A204.1 (cell line): ENCODE measurements at regions not wholly inside any gene's neighbourhood (a gene's known extent, or its start where the extent isn't known, plus 50 kb on each side); places are given as distances from the start of the nearest gene placed in this dataset.
A peak's percentile ranks its signal among the peaks of the same experiment; 100 is the strongest.

Experiments used
- FAIRE-seq: peaks from 2 replicates; lab custom pipeline; 2012; peaks lifted over from hg19 to GRCh38; lab: Jason Lieb, UNC

DNA sequence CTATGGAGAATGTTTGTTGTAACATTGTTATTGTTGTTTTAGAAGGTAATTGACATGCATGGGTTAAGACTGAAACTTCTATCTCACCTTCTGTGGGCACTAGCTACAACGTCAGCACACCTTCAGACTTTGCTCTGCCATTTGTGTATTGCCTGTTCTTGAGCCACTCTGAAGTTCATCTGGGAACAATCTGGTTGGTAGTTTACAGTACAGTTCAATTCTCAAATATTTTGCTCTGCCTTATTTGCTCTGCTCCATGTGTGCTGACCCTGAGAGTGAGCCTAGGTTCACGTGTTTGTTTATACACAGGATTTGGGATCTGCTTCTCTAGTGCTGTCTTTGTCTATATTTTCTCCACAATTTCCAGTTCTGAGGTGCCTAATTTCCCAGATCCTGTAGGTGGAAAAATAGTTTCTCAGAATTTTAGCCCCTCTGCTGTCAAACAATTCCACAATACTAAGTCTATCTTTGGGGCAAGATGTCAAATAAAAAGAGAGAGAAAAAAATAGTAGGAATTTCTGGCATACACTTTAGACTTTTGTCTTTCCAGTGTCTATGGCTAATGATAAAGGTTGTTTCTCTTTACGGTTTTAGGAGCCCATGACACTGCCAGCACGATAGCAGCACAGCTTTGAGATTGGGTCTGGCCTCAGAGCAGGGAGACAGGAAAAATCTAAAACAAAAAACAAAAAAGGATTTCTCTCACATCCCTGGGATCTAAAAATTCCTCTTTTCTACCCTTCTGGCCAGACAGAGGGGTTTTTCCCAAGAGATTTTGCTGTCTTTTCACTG is 721.4 kb downstream of the VGLL3 start:
- FAIRE-seq = no peak

DNA sequence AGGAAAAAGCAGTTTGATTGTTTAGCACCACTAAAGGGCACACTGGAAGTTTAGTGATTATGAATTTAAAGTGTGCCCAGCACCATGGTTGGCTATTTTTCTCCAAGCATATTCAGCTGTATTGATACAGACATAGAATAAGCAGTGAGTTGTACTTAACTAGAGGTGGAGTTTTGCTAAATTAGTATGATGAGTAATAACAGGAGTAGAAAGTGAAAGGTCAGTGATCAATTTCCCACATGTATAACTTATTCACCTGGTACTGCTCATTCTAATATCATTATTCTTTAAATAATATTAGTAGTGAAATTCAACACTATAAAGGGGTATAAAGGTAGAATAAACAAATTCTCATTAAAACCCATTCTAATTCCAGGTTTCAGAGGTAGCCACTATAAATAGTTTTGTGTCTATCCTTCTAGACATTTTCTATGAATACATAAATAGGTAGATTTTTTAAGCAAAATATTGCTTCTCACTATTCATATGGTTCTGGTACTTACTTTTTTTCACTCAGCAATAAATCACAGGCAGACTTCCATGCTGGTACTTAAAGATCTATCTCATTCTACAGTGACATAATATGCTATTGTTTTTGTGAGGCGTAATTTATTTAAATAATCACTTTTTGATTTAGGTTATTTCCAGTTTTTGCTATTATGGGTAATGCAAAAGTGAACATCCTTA is 732.9 kb downstream of the VGLL3 start:
- no peak for FAIRE-seq

DNA sequence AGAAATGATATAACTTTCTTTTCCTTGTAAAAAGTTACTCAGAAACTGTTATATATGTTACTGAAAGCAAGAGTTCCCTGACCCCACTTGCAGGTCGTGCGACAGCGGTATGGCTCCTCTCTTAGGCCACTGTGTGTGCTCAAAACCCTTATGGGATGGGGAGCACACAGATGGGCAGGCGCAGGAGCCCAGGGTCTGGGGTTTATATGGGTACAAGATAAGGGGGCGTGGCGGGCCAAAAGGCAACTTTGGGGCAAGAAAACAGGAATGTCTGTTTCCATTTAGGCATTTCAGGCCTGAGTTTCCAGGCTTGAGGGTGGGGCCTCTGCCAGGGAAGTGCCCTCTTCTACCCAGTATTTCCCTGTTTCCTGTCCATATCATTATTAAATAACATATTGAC is 736.5 kb downstream of the VGLL3 start:
- FAIRE-seq = no peak

DNA sequence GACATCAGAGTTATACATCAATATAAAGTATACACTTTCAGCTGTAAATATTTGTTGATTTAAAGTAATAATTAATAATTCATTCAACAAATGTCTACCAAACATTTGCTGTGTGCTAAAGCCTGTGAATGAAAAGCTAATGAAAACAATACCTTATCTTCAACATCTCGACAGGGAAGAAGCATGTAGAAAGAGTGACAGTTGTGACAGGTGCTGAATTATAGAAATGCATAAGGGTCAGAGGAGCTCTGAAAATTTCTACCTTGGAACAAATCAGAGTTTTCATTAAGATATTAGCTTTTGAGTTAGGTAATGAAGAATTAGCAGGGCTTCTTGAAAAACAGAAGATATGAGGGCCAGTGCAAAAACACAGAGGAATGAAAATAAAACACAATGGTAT is 739.2 kb downstream of the VGLL3 start:
- no peak for FAIRE-seq

DNA sequence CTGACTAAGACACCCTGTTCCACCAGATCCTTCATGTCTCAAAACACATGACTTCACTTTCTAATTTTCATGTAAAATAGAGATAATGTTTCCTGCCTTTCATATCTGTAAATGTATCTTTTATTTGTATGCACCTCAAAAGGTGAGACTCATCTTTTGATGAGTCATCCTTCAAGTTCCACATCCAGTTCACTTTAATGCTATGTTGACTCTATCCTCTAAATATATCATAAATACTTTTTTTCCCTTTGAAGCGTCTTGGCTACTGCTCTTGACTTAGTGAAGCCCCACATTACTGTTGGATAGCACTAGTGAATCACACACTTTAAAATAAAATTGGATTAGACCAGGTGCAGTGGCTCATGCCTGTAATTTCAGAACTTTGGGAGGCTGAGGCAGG is 741.1 kb downstream of the VGLL3 start:
- no peak for FAIRE-seq

DNA sequence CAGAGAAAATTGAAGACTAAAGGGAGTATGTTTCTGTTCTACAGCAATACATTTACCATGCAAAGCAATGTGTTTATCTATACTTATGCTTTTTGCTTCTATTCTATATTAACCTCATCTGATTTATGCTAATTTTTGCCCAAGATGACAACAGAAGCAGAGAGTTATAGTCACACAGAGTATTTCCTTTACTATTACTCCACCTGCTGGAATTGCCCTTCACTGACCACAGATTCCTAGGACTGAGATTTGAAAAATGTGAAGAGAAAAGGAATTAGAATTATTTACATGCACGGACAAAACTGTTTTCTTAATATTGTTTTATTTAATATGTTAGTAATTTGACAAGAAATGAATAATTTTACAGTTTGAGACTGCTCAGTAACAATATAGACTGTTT is 745.6 kb downstream of the VGLL3 start:
- FAIRE-seq = peak; percentile 91

DNA sequence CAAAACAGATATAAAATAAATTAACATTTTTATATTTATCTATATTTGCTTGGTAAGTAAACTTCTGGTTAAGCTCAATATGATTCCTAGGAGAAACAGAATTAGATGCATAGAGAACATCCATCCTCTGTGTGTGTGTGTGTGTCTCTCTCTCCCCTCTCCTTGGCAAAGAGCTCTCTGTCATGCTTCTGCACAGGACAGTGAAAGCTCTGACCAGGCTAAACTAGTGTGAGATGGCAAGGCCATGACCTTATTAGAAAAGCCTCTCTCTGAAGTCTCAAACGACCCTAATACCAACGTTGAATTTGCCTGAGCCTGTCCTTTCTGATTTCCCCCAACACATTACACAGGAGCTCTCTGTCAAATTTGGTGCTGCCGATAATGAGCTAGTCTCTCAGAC is 746.0 kb downstream of the VGLL3 start:
- no peak for FAIRE-seq

DNA sequence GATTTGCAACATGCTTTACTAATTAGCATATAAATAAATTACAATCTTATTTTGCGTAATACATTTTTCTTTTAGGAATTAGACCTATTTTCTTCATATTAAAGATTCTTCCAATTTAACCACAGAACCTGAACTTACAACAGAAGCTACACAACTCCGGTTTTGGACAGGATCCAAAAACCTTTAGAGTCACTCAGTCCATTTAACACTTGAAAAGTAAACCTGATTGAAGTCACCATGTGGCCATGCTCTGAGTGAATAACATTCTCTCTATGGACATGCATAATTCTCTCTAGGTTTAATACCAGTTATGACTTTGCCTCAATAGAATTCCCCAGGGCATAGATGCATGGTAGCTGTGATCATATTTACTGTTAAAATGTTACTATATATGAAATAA is 751.0 kb downstream of the VGLL3 start:
- FAIRE-seq = no peak

DNA sequence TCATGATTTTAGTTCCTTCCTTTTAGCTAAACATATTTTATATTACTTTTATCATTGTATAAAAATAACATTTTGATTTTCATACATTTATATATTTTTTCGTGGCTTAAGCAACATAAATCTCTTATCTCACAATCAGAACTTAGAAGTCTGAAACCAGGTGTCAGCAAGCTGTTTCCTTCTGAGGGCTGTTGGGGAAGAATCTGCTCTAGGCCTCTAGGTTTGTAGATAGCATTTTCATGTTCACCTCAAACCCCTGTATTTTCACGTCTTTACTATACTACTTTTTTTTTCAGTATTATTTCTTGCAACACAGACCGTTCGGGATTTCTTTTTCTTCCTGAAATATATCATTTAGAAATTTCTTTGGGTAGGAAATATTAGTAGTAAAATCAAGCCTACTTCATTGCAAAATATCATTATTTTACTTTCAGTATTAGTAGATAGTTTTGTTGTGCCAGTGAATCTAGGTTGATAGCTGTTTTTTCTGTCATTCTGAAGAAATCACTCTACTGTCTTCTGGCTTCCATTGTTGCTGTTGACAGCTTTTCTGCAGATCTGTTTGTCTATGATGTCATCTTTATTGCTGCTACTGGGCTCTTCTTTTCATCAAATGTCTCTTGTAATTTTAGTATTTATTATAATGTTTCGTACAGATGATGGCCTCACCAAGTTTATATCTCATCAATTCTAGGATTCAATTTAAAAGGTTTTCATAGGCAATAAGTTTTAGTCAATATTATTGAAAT is 756.3 kb downstream of the VGLL3 start:
- no peak for FAIRE-seq

DNA sequence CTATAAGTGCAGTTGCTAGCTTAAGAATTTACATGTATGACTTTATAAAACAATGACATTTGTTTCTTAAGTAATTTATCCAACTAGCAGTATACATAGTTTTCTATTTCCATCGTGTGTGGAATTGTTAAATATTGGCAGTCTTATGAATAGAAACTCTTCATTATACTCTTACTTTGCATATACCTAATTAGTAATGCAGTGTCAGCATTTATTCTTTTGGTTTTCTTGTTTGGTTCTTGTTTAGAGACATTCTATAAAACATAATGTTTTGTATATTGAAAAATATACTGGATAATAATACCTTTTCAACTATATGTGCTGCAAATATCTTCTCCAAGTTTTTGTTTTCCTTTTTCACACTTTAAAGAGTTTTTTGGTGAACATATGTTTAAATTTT is 760.2 kb downstream of the VGLL3 start:
- FAIRE-seq = no peak

DNA sequence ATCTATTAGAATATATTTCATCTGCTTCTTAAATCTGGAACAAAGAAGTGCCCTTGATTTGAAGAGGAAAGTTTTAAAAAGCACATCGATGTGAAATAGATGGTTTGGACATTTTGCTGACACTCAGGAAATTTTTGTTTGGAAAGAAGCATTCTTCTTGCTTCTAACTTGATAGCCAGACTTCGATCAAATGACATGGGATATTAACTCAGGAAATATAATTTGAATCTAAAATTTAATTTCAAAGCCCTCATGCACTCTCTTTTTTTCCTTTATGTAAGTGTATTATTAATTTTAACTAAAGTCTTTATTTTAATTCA is 761.2 kb downstream of the VGLL3 start:
- FAIRE-seq = no peak

DNA sequence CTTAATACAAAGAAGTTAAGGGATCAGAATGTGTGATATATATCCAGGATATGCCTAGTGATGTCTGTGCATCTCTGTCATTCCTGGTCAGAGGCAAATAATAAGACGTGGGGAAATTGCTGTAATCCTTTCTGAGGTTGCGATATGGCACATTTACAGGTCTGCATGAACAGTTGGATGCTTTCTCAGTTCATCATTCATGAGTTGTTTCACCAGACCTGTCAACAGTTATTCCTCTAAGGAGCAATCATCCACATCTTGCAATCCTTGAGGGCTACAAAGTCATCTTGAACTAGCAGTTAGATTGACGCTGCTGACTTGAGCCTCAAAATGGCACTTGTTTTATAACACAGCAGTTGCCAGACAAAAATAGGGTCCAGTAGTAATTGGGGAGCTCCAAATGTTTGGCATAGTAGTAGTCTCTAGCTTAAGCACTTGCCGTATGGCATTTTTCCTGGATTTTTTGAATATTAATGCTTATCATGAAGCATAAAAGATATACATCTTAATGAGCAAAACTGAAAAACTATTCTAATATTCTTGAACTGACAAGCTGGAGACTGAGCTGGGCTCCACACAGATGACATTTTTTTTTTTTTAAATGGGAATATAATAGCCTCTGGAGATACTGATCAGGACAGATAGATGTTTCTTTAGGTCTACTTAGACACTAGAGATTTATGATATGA is 761.7 kb downstream of the VGLL3 start:
- FAIRE-seq = no peak

DNA sequence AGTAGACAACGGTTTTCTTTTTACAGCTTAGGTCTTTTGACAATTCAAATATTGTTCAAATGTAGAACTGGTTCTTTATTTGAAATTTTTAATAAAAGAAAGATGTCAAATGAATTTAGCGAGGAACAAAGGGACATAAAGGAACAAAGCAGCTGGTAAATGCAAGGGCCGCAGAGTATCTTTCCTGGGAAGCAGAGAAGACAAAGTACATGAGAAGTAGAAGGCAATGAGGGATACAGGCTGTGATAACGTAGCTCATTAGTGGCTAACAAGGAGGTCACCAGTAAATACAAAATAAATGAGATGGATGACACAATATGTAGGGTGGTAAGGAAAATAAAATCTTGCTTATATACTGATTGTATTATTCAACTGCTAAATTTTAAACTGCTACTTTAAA is 762.8 kb downstream of the VGLL3 start:
- FAIRE-seq = no peak

DNA sequence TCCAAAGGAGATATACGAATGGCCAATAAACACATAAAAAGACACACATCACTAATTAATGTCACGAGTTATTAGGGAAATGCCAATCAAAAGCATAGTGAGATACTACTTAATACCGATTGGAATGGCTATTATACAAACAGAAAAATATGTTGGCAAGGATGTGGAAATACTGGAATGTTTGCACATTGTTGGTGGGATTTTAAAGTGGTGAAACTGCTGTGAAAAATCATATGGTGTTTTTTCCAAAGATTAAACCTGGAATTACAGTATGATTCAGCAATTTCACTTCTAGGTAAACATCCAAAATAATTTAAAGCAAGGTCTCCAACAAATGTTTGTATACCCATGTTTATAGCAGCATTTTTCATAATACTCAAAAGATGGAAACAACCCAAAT is 765.5 kb downstream of the VGLL3 start:
- FAIRE-seq = no peak

DNA sequence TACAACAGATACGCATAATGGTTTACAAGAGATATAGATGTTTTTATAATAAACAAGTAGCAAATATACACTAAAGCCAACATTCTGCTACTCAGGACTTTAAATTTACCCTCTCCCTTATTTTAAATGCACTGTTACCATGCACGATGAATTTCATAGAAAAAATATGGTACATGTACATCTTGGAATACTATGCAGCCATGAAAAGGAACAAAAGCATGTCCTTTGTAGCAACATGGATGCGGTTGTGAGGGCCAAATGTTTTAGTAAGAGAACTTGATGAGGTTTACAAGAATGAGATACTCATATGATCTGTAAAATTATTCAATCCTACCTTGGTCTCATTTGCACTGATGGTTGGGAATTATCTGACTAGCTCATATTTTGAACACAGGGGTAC is 769.3 kb downstream of the VGLL3 start:
- FAIRE-seq = no peak

DNA sequence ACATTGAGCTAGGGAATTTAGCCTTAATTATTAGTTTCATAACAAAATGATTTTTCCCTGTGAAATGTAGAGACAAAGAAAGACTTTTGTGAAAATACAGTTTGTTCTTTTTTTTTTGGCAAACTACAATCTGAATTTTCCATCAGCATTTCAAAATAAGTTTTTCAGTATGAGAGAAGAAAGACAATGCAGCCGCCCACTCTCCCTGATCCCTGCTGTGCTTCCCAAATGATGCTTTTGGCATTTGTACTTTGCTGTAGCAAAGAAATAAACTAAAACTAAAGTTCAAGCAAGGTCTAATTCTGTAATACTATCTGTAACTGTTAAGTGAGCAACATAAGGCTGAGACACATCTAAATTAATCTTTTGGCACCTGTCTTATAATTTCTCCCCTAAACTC is 782.2 kb downstream of the VGLL3 start:
- no peak for FAIRE-seq

DNA sequence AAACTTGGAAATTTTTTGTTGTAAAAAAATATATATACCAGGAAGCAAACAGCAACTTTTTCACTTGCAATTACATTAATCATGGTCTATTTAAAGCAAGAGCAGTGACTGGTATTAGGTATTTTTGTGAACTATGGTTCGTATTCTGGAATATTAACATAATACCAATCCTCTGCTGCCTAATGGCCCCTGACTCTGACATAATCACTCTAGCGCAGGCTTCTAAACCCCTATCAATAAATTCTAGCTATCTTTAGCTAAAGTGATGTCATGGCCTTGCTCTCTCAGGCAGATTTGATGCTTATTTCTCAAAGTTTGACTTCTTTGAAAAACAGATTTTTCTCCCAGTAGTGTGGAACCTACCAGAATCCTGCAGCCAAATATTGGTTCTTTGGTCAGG is 808.3 kb downstream of the VGLL3 start:
- FAIRE-seq = no peak

DNA sequence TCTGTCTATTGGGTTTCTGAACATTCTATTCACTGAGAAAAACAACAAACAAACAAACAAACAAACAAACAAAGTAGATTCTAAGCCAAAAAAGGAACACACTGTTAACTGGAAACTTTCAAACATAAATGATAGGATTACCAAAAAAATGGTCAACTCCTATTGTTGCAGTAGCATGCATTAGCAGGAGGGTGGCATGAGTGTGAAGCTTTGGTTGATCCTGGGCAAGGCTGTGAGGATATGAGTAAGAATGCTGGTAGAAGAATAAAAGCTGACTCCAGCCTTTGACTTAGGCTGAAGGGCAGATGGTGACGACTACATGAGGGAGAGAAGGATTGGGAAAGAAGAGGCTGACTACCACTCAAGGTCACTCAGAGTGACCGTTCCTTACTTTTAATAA is 810.3 kb downstream of the VGLL3 start:
- FAIRE-seq = no peak

DNA sequence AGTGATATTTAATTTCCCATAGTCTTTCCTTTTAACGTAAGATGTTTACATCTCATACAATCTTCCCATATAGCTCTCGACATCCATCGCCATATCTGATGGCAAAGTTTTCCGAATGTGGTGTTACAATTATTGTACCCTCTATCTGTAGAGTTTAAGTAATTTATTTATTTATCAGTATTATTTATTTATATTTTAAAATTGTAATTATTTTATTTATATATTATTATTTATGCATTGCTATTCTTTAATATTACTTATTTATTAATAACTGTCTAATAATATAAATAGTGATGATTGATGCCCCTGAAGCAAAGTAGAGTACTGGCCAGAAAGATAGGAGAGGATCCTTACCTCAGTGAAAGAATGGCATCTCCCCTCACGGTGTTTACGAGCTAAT is 812.9 kb downstream of the VGLL3 start:
- peak; percentile 54 for FAIRE-seq

DNA sequence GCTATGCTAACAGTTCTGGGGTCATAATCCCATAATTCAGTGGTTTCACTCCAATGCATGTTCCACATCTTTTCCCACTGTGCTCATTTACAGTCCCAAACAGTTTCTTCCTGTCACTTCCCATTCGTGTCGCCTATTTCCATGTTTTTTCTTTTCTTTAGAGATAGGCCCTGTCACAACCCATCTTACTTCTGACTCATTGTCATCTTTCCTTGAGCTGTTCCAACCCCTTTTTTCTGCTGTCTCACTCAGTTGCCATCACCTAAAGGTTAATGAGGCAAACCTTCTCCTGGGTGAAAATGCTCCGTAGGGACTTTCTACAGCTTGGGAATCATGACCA is 814.5 kb downstream of the VGLL3 start:
- FAIRE-seq = no peak

DNA sequence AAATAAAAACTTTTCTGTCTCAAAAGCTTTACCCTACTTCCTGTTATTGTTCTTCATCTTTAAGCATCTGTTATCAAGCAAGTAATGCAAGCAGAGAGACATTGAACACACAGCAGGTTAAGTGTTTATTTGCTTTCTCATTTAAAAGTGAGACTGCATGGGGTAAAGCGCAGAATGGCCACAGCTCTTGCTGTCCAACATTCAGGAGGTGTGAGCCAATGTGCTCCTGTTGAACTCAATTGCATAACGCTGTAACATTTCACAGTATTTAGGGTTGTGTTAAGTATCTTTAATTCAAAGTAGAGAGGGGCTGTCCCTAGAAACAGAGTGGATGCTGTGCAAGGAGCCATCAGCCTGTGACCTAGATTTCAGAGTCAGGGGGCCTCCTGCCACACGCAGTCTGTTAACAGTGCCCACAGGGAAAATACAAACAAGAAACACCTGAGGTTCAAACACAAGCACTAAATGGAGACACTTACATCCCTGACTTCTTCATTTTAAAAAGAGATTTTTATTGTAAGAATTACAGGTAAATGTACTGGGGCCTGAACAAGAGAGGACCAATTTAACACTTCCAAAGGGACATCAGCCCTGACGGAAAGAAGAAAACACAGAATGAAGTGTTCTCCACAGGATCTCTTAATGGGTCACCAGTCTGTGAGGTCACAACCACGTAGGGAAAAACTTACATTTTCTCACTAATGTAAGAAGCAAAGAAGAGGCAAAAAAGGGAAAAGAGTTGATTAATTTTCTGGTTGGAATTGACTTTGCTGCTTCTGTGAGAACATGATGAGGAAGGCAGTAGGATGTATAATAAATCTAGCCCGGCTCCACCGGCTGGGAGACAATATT is 815.1 kb downstream of the VGLL3 start:
- no peak for FAIRE-seq

DNA sequence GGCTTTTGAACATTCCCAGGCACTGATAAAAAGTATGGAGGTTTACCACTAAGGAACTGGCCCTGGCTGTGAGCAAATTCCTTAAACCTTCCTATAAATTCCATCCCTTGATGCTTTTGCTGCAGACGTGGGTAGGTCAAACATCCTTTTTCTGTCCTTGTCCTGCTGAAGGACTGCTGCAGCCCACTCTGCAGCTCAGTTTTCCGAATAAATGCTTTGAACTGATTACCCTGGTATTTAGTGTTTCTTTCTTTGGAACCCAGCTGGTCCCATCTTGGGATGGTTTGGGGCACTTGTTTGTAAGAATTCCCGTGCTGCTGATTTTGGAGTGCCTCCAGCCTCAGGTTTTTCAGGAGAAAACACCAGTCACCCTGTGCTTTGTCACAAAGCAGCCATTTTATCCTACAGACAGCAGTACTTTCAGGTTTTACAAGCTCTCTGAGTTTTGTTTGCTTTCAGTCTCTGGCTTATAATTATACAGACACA is 815.9 kb downstream of the VGLL3 start:
- no peak for FAIRE-seq
